Smooth muscle cell (in vitro differentiated cells): ENCODE measurements at regions not wholly inside any gene's neighbourhood (a gene's known extent, or its start where the extent isn't known, plus 50 kb on each side); places are given as distances from the start of the nearest gene placed in this dataset.

ENCODE experiments used
- DNase-seq: peaks from one replicate; lab custom pipeline; 2025; ENCODE audit not compliant: unreplicated experiment; lab: John Stamatoyannopoulos, UW
- H2AFZ ChIP-seq: fragments of 200-600 bp; sonication (generic); 2 replicates; pipeline ENCODE4 v1.6.0; 2016; ENCODE audit warnings: antibody characterized with exemption, low read depth, mild to moderate bottlenecking
- H3F3A ChIP-seq: fragments of 200-600 bp; sonication (generic); 2 replicates; pipeline ENCODE4 v1.6.0; 2017; ENCODE audit warnings: antibody characterized with exemption, low read depth
- H3K27ac ChIP-seq: fragments of 200-600 bp; sonication (generic); 2 replicates; pipeline ENCODE4 v1.5.1; 2016; ENCODE audit warnings: low read depth, mild to moderate bottlenecking
- H3K27me3 ChIP-seq: fragments of 200-600 bp; sonication (generic); 2 replicates; pipeline ENCODE4 v1.6.1; 2016; ENCODE audit warnings: low read depth, mild to moderate bottlenecking
- H3K36me3 ChIP-seq: fragments of 200-600 bp; sonication (generic); 2 replicates; pipeline ENCODE4 v1.5.1; 2016; ENCODE audit warnings: low read depth
- H3K4me1 ChIP-seq: fragments of 200-600 bp; sonication (generic); 2 replicates; pipeline ENCODE4 v1.5.1; 2016; ENCODE audit warnings: low read depth
- H3K4me2 ChIP-seq: fragments of 200-600 bp; sonication (generic); 2 replicates; pipeline ENCODE4 v1.6.0; 2016; ENCODE audit warnings: mild to moderate bottlenecking
- H3K4me3 ChIP-seq: fragments of 200-600 bp; sonication (generic); 2 replicates; pipeline ENCODE4 v1.5.1; 2016; ENCODE audit warnings: mild to moderate bottlenecking
- H3K79me2 ChIP-seq: fragments of 200-600 bp; sonication (generic); 2 replicates; pipeline ENCODE4 v1.6.0; 2016; ENCODE audit warnings: low read depth, mild to moderate bottlenecking
- H3K9ac ChIP-seq: fragments of 200-600 bp; sonication (generic); 2 replicates; pipeline ENCODE4 v1.6.0; 2016; ENCODE audit warnings: low read depth
- H3K9me3 ChIP-seq: fragments of 200-600 bp; sonication (generic); replicated peaks from 2 replicates; pipeline ENCODE4 v1.5.1; 2016; ENCODE audit warnings: low read depth
- H4K20me1 ChIP-seq: fragments of 200-600 bp; sonication (generic); 2 replicates; pipeline ENCODE4 v1.6.0; 2016; ENCODE audit warnings: low read depth
- CTCF ChIP-seq: fragments of 200-600 bp; sonication (generic); IDR thresholded peaks from 2 replicates; pipeline ENCODE4 v1.5.1; 2017; ENCODE audit warnings: borderline replicate concordance, mild to moderate bottlenecking, antibody characterized with exemption; ENCODE audit not compliant: insufficient read depth, poor library complexity, severe bottlenecking
- WGBS: methylation state at CpG from one replicate; pipeline ENCODE4 v1.1.7; 2016; ENCODE audit warnings: low lambda C conversion rate; 5-methylcytosine and 5-hydroxymethylcytosine counted together

GRCh38 chr18:22278798-22279197, 109.4 kb downstream of the GATA6 start:
- Histone ChIP-seq H3K9me3 (no peaks in the 10 kb centered on the region), H4K20me1 (no peaks in the 10 kb centered on the region), H3K9ac (peak overlapping the region; percentile 74), H3K79me2 (no peaks in the 10 kb centered on the region), H3K4me1 (no peaks in the 10 kb centered on the region), H3K27ac (peak overlapping the region; percentile 94), H3K4me3 (no peak overlapping the region), H2AFZ (no peak overlapping the region), H3K27me3 (no peaks in the 10 kb centered on the region), H3F3A (peaks cover 4% of the 10 kb centered on the region), H3K36me3 (no peaks in the 10 kb centered on the region), H3K4me2 (peak overlapping the region; percentile 66)
- TF ChIP-seq CTCF, result no peak
- WGBS, result 88% methylated on average over 1 of the region's 1 CpG
- no peak for DNase-seq

- Histone ChIP-seq H3K4me2 (peak overlapping the region; percentile 66), H3F3A (peaks cover 4% of the 10 kb centered on the region), H2AFZ (no peak overlapping the region), H3K36me3 (no peaks in the 10 kb centered on the region), H3K9me3 (no peaks in the 10 kb centered on the region), H3K9ac (peak overlapping the region; percentile 74), H3K27ac (peak overlapping the region; percentile 94), H3K4me1 (no peaks in the 10 kb centered on the region), H4K20me1 (no peaks in the 10 kb centered on the region), H3K4me3 (no peak overlapping the region), H3K27me3 (no peaks in the 10 kb centered on the region), H3K79me2 (no peaks in the 10 kb centered on the region)
- no peak for TF ChIP-seq CTCF
- no peak for DNase-seq
- 38% methylated on average over 12 of the region's 12 CpGs for WGBS
Observed at GRCh38 chr18:22277758-22278157, 108.4 kb downstream of the GATA6 start.

- no peaks in the 10 kb centered on the region for H3K4me1 ChIP-seq
- no peaks in the 10 kb centered on the region for H3K79me2 ChIP-seq
- no peak overlapping the region for H2AFZ ChIP-seq
- no peak for TF ChIP-seq CTCF
- H3K4me2 ChIP-seq, result no peak overlapping the region
- H3K27ac ChIP-seq, result no peak overlapping the region
- peaks cover 4% of the 10 kb centered on the region for H3F3A ChIP-seq
- no peak overlapping the region for H3K9ac ChIP-seq
- no peak overlapping the region for H3K4me3 ChIP-seq
- no peaks in the 10 kb centered on the region for H4K20me1 ChIP-seq
- peaks cover 5% of the 10 kb centered on the region for H3K27me3 ChIP-seq
- H3K36me3 ChIP-seq, result no peaks in the 10 kb centered on the region
- no peak for DNase-seq
- 95% methylated on average over 7 of the region's 7 CpGs for WGBS
- no peaks in the 10 kb centered on the region for H3K9me3 ChIP-seq
Observed at GRCh38 chr18:22276334-22276713, 106.9 kb downstream of the GATA6 start.

- Histone ChIP-seq H2AFZ (no peak overlapping the region), H3F3A (peaks cover 4% of the 10 kb centered on the region), H3K9ac (no peak overlapping the region), H3K4me1 (no peaks in the 10 kb centered on the region), H4K20me1 (no peaks in the 10 kb centered on the region), H3K27ac (no peak overlapping the region), H3K4me2 (no peak overlapping the region), H3K4me3 (no peak overlapping the region), H3K79me2 (no peaks in the 10 kb centered on the region), H3K27me3 (peaks cover 5% of the 10 kb centered on the region), H3K36me3 (no peaks in the 10 kb centered on the region), H3K9me3 (no peaks in the 10 kb centered on the region)
- 78% methylated on average over 11 of the region's 11 CpGs for WGBS
- no peak for DNase-seq
- TF ChIP-seq CTCF, result no peak
Observed at GRCh38 chr18:22275706-22276333, 106.4 kb downstream of the GATA6 start.
